ENCODE measurements at regions not wholly inside any gene's neighbourhood (a gene's known extent, or its start where the extent isn't known, plus 50 kb on each side); places are given as distances from the start of the nearest gene placed in this dataset.

- TF ChIP-seq CTCF (IDR thresholded peaks at IDR 0.05) (no peak), ZFX (IDR thresholded peaks at IDR 0.05; ENCODE audit: borderline replicate concordance) (no peak)
- H3K27ac ChIP-seq: no peak overlapping the region
These were observed 796.9 kb upstream of the MBL2 start for GRCh38 chr10:53569455-53569854.

- no peak overlapping the region for H3K27ac ChIP-seq
- TF ChIP-seq ZFX (IDR thresholded peaks at IDR 0.05; ENCODE audit: borderline replicate concordance) (no peak), CTCF (IDR thresholded peaks at IDR 0.05) (no peak)
These were observed 776.1 kb upstream of the MBL2 start for GRCh38 chr10:53548664-53549063.

GRCh38 chr10:53547364-53547763 lies 774.8 kb upstream of the MBL2 start:
- H3K27ac ChIP-seq: no peak overlapping the region
- TF ChIP-seq ZFX (IDR thresholded peaks at IDR 0.05; ENCODE audit: borderline replicate concordance) (no peak), CTCF (IDR thresholded peaks at IDR 0.05) (no peak)

- TF ChIP-seq CTCF (IDR thresholded peaks at IDR 0.05) (no peak), ZFX (IDR thresholded peaks at IDR 0.05; ENCODE audit: borderline replicate concordance) (no peak)
- no peak overlapping the region for H3K27ac ChIP-seq
These were observed 770.8 kb upstream of the MBL2 start for GRCh38 chr10:53543410-53543809.

GRCh38 chr10:53537508-53537907 lies 764.9 kb upstream of the MBL2 start:
- H3K27ac ChIP-seq: no peak overlapping the region
- TF ChIP-seq ZFX (IDR thresholded peaks at IDR 0.05; ENCODE audit: borderline replicate concordance): no peak
- TF ChIP-seq CTCF (IDR thresholded peaks at IDR 0.05): no peak

- no peak overlapping the region for H3K27ac ChIP-seq
- no peak for TF ChIP-seq ZFX (IDR thresholded peaks at IDR 0.05; ENCODE audit: borderline replicate concordance)
- no peak for TF ChIP-seq CTCF (IDR thresholded peaks at IDR 0.05)
These were observed 763.7 kb upstream of the MBL2 start for GRCh38 chr10:53536322-53536721.

GRCh38 chr10:53534428-53534827 lies 761.8 kb upstream of the MBL2 start:
- H3K27ac ChIP-seq: no peak overlapping the region
- TF ChIP-seq ZFX (IDR thresholded peaks at IDR 0.05; ENCODE audit: borderline replicate concordance): no peak
- TF ChIP-seq CTCF (IDR thresholded peaks at IDR 0.05): no peak

Measured in 22Rv1 (cell line).